ENCODE measurements at regions not wholly inside any gene's neighbourhood (a gene's known extent, or its start where the extent isn't known, plus 50 kb on each side); places are given as distances from the start of the nearest gene placed in this dataset.

- H3K9me3 ChIP-seq: no peaks in the 10 kb centered on the region
- no peak for DNase-seq
- no peak overlapping the region for H2AFZ ChIP-seq (ENCODE audit: low read depth)
- no peaks in the 10 kb centered on the region for H3K27me3 ChIP-seq (ENCODE audit: insufficient read depth)
- peak overlapping the region in 1 of 2 experiments; percentile 12; a peak in 1 of 4 replicates for H3K27ac ChIP-seq (ENCODE audit: low read depth in 2 of 2, low read length in 1 of 2)
- H3K9me2 ChIP-seq: no peaks in the 10 kb centered on the region
- no peak overlapping the region for H3K9ac ChIP-seq
- CTCF ChIA-PET: interaction anchor here (0.6 kb wide), 1 partner anchor 11 kb away, joined by 3 read pairs; no protein-coding TSS in a partner anchor
- H3K4me3 ChIP-seq (ENCODE audit: low read depth in 2 of 2, low read length in 1 of 2): no peak overlapping the region
- no peaks in the 10 kb centered on the region for H3K36me3 ChIP-seq (replicated peaks in 1 of 2; ENCODE audit: control insufficient read depth in 1 of 2, insufficient read depth in 2 of 2, low read length in 1 of 2)
- peaks cover 10% of the 10 kb centered on the region for H3F3A ChIP-seq (replicated peaks; ENCODE audit: insufficient read depth)
- TF ChIP-seq NRF1 (IDR thresholded peaks at IDR 0.05; ENCODE audit: low read depth, low read length) (no peak), JUND (IDR thresholded peaks at IDR 0.05) (no peak), ELF1 (IDR thresholded peaks at IDR 0.05) (no peak), RXRA (IDR thresholded peaks at IDR 0.05; ENCODE audit: borderline replicate concordance, low read depth) (no peak), PBX3 (IDR thresholded peaks at IDR 0.05) (no peak)
- H3K4me1 ChIP-seq (ENCODE audit: control insufficient read depth in 1 of 2, insufficient read depth in 2 of 2, low read depth in 1 of 2, low read length in 1 of 2): peaks cover 0 to 2% of the 10 kb centered on the region in 2 experiments; a peak in 3 of 4 replicates
- no peaks in the 10 kb centered on the region for H3K79me2 ChIP-seq (ENCODE audit: insufficient read depth)
- 92% methylated on average over 4 of the region's 4 CpGs for WGBS (ENCODE audit: low lambda C conversion rate)
- POLR2A ChIA-PET: no interaction called here
- no peak overlapping the region for H3K4me2 ChIP-seq
- H4K20me1 ChIP-seq (ENCODE audit: insufficient read depth): no peaks in the 10 kb centered on the region
Observed at GRCh38 chr7:41334071-41334862, 368.6 kb downstream of the INHBA start.

GRCh38 chr7:41333511-41333910 lies 369.4 kb downstream of the INHBA start:
- CTCF ChIA-PET: interaction anchor here (0.6 kb wide), 1 partner anchor 10 kb away, joined by 3 read pairs; no protein-coding TSS in a partner anchor
- Histone ChIP-seq H3K4me1 (ENCODE audit: control insufficient read depth in 1 of 2, insufficient read depth in 2 of 2, low read depth in 1 of 2, low read length in 1 of 2) (peaks cover 2 to 4% of the 10 kb centered on the region in 2 experiments; a peak in 3 of 4 replicates), H3K9me2 (no peaks in the 10 kb centered on the region), H3K27me3 (ENCODE audit: insufficient read depth) (no peaks in the 10 kb centered on the region), H3K9me3 (no peaks in the 10 kb centered on the region), H3K4me3 (ENCODE audit: low read depth in 2 of 2, low read length in 1 of 2) (no peak overlapping the region), H4K20me1 (ENCODE audit: insufficient read depth) (no peaks in the 10 kb centered on the region), H2AFZ (ENCODE audit: low read depth) (peak overlapping the region; percentile 53; the same call in 1 of the 2 replicates), H3K79me2 (ENCODE audit: insufficient read depth) (no peaks in the 10 kb centered on the region), H3K4me2 (no peak overlapping the region), H3K9ac (no peak overlapping the region), H3F3A (replicated peaks; ENCODE audit: insufficient read depth) (peaks cover 10% of the 10 kb centered on the region), H3K27ac (ENCODE audit: low read depth in 2 of 2, low read length in 1 of 2) (peak overlapping the region in 1 of 2 experiments; percentile 12; a peak in 2 of 4 replicates), H3K36me3 (replicated peaks in 1 of 2; ENCODE audit: control insufficient read depth in 1 of 2, insufficient read depth in 2 of 2, low read length in 1 of 2) (no peaks in the 10 kb centered on the region)
- DNase-seq: no peak
- POLR2A ChIA-PET: no interaction called here
- TF ChIP-seq GABPA (IDR thresholded peaks at IDR 0.05; ENCODE audit: low read depth): no peak
- TF ChIP-seq EZH2phosphoT487 (IDR thresholded peaks at IDR 0.05; ENCODE audit: borderline replicate concordance, low read depth): no peak
- TF ChIP-seq ELF1 (IDR thresholded peaks at IDR 0.05): no peak
- no peak for TF ChIP-seq MXI1 (IDR thresholded peaks at IDR 0.05; ENCODE audit: low read depth, low read length)
- no peak for TF ChIP-seq USF2 (IDR thresholded peaks at IDR 0.05; ENCODE audit: borderline replicate concordance, low read depth, low read length)
- no peak for TF ChIP-seq SMC3 (IDR thresholded peaks at IDR 0.05; ENCODE audit: low read depth, low read length)
- TF ChIP-seq FOSL2 (IDR thresholded peaks at IDR 0.05; ENCODE audit: borderline replicate concordance, low read depth): peak; percentile 54
- no peak for TF ChIP-seq FOXJ3 (CRISPR knock-in tag; IDR thresholded peaks at IDR 0.05)
- TF ChIP-seq FOXM1 (IDR thresholded peaks at IDR 0.05; ENCODE audit: low read depth): no peak
- no peak for TF ChIP-seq MEF2A (IDR thresholded peaks at IDR 0.05; ENCODE audit: borderline replicate concordance, low read depth)
- TF ChIP-seq SIN3A (IDR thresholded peaks at IDR 0.05; ENCODE audit: borderline replicate concordance, low read depth, low read length): no peak
- TF ChIP-seq TAF1 (IDR thresholded peaks at IDR 0.05; ENCODE audit: borderline replicate concordance, low read depth, low read length): no peak
- TF ChIP-seq REST (IDR thresholded peaks at IDR 0.05; ENCODE audit: low read depth, low read length): no peak
- TF ChIP-seq TEAD4 (IDR thresholded peaks at IDR 0.05; ENCODE audit: borderline replicate concordance, insufficient read depth): peak; percentile 48; the same call in 1 of the 2 replicates
- no peak for TF ChIP-seq EP300 (IDR thresholded peaks at IDR 0.05; ENCODE audit: borderline replicate concordance in 1 of 2, low read depth in 1 of 2, low read length in 1 of 2)
- TF ChIP-seq NRF1 (IDR thresholded peaks at IDR 0.05; ENCODE audit: low read depth, low read length): no peak
- TF ChIP-seq RCOR1 (IDR thresholded peaks at IDR 0.05; ENCODE audit: low read length): no peak
- TF ChIP-seq JUND (IDR thresholded peaks at IDR 0.05): peak; percentile 37; the same call in 1 of the 2 replicates
- TF ChIP-seq YY1 (IDR thresholded peaks at IDR 0.05; ENCODE audit: low read depth): no peak

Measured in SK-N-SH (cell line).